ENCODE measurements at regions not wholly inside any gene's neighbourhood (a gene's known extent, or its start where the extent isn't known, plus 50 kb on each side); places are given as distances from the start of the nearest gene placed in this dataset.

DNA sequence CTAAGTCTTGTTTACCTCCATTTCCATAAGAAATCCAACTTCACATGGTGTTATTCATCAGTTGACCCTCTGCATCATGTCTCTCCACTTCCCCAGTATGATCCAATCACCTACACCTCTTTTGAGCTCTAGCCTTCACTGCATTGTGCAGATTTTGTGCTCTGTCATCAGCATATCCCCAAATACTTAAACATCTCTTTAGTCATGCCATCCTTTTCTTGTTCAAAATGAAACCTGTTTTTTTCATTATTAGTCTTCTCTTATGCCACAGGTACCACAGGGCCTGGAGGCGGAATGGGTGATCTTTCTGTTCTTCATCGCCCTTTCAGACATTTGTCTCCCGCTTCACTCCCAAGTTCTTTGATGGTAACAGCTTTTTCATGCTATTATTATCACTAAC lies 382.7 kb upstream of the GALNTL6 start (continued):
- TF ChIP-seq, protein P1, sequence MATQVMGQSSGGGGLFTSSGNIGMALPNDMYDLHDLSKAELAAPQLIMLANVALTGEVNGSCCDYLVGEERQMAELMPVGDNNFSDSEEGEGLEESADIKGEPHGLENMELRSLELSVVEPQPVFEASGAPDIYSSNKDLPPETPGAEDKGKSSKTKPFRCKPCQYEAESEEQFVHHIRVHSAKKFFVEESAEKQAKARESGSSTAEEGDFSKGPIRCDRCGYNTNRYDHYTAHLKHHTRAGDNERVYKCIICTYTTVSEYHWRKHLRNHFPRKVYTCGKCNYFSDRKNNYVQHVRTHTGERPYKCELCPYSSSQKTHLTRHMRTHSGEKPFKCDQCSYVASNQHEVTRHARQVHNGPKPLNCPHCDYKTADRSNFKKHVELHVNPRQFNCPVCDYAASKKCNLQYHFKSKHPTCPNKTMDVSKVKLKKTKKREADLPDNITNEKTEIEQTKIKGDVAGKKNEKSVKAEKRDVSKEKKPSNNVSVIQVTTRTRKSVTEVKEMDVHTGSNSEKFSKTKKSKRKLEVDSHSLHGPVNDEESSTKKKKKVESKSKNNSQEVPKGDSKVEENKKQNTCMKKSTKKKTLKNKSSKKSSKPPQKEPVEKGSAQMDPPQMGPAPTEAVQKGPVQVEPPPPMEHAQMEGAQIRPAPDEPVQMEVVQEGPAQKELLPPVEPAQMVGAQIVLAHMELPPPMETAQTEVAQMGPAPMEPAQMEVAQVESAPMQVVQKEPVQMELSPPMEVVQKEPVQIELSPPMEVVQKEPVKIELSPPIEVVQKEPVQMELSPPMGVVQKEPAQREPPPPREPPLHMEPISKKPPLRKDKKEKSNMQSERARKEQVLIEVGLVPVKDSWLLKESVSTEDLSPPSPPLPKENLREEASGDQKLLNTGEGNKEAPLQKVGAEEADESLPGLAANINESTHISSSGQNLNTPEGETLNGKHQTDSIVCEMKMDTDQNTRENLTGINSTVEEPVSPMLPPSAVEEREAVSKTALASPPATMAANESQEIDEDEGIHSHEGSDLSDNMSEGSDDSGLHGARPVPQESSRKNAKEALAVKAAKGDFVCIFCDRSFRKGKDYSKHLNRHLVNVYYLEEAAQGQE (IDR thresholded peaks at IDR 0.05; ENCODE audit: unreplicated experiment) = no peak
- TF ChIP-seq JUNB (IDR thresholded peaks at IDR 0.05; ENCODE audit: unreplicated experiment) = no peak
- TF ChIP-seq STAT1 (IDR thresholded peaks at IDR 0.05; ENCODE audit: unreplicated experiment) = no peak

DNA sequence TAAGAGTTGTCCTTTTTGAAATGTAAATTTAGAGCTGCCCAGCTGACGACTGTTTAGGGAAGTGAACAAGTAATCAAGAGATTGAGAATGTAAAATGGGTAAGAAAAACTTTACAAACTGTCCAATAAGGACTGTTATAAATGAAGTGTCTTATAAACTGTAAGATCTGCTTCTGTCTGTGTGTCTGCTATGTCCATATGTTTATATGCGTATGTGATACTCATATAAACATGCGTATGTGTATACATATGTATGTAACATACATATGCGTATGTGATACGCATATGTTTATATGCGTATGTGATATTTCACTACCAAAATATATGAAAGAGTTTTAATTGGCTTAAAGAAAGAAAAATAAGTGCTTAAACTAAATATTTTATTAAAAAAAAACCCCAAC lies 416.0 kb upstream of the GALNTL6 start:
- H3K27me3 ChIP-seq (ENCODE audit: insufficient read depth) = no peaks in the 10 kb centered on the region
- no peak overlapping the region for H3K4me2 ChIP-seq
- no peaks in the 10 kb centered on the region; the same call in 1 of the 2 replicates for H3K36me3 ChIP-seq (ENCODE audit: insufficient read depth)
- peaks cover 11% of the 10 kb centered on the region; the same call in 2 of the 3 replicates for H3K4me1 Mint-ChIP-seq
- H3F3A ChIP-seq (replicated peaks; ENCODE audit: low read depth) = no peaks in the 10 kb centered on the region
- H3K9me2 ChIP-seq (ENCODE audit: insufficient read depth) = 0 out of 2 replicates have a peak, but pooled peaks cover 4% of the 10 kb centered on the region
- H3K27me3 Mint-ChIP-seq (ENCODE audit: insufficient read depth, low read depth, poor library complexity) = no peaks in the 10 kb centered on the region
- no peaks in the 10 kb centered on the region for H4K20me1 ChIP-seq (replicated peaks; ENCODE audit: insufficient read depth)
- no peak for ATAC-seq
- H3K4me1 ChIP-seq (ENCODE audit: insufficient read depth) = no peaks in the 10 kb centered on the region
- H3K4me3 Mint-ChIP-seq = no peak overlapping the region
- H3K27ac ChIP-seq (ENCODE audit: low read depth) = no peak overlapping the region
- DNase-seq (ENCODE audit: low spot score) = no peak
- H3K4me3 ChIP-seq = no peak overlapping the region
- H3K9me3 Mint-ChIP-seq = peaks cover 25% of the 10 kb centered on the region
- no peak overlapping the region for H2AFZ ChIP-seq
- peaks cover 24% of the 10 kb centered on the region for H3K36me3 Mint-ChIP-seq (ENCODE audit: low read depth)
- no peaks in the 10 kb centered on the region for H3K79me2 ChIP-seq (replicated peaks; ENCODE audit: insufficient read depth)
- H3K27ac Mint-ChIP-seq = no peak overlapping the region
- TF ChIP-seq, protein P2, sequence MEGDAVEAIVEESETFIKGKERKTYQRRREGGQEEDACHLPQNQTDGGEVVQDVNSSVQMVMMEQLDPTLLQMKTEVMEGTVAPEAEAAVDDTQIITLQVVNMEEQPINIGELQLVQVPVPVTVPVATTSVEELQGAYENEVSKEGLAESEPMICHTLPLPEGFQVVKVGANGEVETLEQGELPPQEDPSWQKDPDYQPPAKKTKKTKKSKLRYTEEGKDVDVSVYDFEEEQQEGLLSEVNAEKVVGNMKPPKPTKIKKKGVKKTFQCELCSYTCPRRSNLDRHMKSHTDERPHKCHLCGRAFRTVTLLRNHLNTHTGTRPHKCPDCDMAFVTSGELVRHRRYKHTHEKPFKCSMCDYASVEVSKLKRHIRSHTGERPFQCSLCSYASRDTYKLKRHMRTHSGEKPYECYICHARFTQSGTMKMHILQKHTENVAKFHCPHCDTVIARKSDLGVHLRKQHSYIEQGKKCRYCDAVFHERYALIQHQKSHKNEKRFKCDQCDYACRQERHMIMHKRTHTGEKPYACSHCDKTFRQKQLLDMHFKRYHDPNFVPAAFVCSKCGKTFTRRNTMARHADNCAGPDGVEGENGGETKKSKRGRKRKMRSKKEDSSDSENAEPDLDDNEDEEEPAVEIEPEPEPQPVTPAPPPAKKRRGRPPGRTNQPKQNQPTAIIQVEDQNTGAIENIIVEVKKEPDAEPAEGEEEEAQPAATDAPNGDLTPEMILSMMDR (conservative IDR thresholded peaks at IDR 0.05; ENCODE audit: low read depth in 2 of 2) = no peak
- TF ChIP-seq, protein P3, sequence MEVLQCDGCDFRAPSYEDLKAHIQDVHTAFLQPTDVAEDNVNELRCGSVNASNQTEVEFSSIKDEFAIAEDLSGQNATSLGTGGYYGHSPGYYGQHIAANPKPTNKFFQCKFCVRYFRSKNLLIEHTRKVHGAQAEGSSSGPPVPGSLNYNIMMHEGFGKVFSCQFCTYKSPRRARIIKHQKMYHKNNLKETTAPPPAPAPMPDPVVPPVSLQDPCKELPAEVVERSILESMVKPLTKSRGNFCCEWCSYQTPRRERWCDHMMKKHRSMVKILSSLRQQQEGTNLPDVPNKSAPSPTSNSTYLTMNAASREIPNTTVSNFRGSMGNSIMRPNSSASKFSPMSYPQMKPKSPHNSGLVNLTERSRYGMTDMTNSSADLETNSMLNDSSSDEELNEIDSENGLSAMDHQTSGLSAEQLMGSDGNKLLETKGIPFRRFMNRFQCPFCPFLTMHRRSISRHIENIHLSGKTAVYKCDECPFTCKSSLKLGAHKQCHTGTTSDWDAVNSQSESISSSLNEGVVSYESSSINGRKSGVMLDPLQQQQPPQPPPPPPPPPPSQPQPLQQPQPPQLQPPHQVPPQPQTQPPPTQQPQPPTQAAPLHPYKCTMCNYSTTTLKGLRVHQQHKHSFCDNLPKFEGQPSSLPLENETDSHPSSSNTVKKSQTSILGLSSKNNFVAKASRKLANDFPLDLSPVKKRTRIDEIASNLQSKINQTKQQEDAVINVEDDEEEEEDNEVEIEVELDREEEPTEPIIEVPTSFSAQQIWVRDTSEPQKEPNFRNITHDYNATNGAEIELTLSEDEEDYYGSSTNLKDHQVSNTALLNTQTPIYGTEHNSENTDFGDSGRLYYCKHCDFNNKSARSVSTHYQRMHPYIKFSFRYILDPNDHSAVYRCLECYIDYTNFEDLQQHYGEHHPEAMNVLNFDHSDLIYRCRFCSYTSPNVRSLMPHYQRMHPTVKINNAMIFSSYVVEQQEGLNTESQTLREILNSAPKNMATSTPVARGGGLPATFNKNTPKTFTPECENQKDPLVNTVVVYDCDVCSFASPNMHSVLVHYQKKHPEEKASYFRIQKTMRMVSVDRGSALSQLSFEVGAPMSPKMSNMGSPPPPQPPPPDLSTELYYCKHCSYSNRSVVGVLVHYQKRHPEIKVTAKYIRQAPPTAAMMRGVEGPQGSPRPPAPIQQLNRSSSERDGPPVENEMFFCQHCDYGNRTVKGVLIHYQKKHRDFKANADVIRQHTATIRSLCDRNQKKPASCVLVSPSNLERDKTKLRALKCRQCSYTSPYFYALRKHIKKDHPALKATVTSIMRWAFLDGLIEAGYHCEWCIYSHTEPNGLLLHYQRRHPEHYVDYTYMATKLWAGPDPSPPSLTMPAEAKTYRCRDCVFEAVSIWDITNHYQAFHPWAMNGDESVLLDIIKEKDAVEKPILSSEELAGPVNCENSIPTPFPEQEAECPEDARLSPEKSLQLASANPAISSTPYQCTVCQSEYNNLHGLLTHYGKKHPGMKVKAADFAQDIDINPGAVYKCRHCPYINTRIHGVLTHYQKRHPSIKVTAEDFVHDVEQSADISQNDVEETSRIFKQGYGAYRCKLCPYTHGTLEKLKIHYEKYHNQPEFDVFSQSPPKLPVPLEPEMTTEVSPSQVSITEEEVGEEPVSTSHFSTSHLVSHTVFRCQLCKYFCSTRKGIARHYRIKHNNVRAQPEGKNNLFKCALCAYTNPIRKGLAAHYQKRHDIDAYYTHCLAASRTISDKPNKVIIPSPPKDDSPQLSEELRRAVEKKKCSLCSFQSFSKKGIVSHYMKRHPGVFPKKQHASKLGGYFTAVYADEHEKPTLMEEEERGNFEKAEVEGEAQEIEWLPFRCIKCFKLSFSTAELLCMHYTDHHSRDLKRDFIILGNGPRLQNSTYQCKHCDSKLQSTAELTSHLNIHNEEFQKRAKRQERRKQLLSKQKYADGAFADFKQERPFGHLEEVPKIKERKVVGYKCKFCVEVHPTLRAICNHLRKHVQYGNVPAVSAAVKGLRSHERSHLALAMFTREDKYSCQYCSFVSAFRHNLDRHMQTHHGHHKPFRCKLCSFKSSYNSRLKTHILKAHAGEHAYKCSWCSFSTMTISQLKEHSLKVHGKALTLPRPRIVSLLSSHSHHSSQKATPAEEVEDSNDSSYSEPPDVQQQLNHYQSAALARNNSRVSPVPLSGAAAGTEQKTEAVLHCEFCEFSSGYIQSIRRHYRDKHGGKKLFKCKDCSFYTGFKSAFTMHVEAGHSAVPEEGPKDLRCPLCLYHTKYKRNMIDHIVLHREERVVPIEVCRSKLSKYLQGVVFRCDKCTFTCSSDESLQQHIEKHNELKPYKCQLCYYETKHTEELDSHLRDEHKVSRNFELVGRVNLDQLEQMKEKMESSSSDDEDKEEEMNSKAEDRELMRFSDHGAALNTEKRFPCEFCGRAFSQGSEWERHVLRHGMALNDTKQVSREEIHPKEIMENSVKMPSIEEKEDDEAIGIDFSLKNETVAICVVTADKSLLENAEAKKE (CRISPR knock-in tag; IDR thresholded peaks at IDR 0.05) = no peak
- TF ChIP-seq EZH2phosphoT487 (IDR thresholded peaks at IDR 0.05; ENCODE audit: unreplicated experiment) (no peak), ZNF114 (CRISPR knock-in tag; IDR thresholded peaks at IDR 0.05) (no peak), JUNB (IDR thresholded peaks at IDR 0.05; ENCODE audit: unreplicated experiment) (no peak), EZH2 (IDR thresholded peaks at IDR 0.05; ENCODE audit: low read depth, unreplicated experiment) (no peak), NANOG (IDR thresholded peaks at IDR 0.05; ENCODE audit: borderline replicate concordance) (no peak), CREB1 (CRISPR knock-in tag; IDR thresholded peaks at IDR 0.05; ENCODE audit: low read depth) (no peak), STAT1 (IDR thresholded peaks at IDR 0.05; ENCODE audit: unreplicated experiment) (no peak), ZNF331 (CRISPR knock-in tag; IDR thresholded peaks at IDR 0.05; ENCODE audit: low read depth) (no peak)
- TF ChIP-seq, protein P4, sequence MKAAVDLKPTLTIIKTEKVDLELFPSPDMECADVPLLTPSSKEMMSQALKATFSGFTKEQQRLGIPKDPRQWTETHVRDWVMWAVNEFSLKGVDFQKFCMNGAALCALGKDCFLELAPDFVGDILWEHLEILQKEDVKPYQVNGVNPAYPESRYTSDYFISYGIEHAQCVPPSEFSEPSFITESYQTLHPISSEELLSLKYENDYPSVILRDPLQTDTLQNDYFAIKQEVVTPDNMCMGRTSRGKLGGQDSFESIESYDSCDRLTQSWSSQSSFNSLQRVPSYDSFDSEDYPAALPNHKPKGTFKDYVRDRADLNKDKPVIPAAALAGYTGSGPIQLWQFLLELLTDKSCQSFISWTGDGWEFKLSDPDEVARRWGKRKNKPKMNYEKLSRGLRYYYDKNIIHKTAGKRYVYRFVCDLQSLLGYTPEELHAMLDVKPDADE (IDR thresholded peaks at IDR 0.05) = no peak

Data from GM23338 (cell line).